CD4-positive, alpha-beta T cell treated with Interferon alpha-2 for 1 hour (primary cell): ENCODE measurements at regions not wholly inside any gene's neighbourhood (a gene's known extent, or its start where the extent isn't known, plus 50 kb on each side); places are given as distances from the start of the nearest gene placed in this dataset.

Experiments
- DNase-seq, 2 donors: peaks; one replicate each; pipeline ENCODE4 v3.0.0-alpha.2; 2020 to 2022

GRCh38 chr18:45548614-45549013, 66.7 kb upstream of the SLC14A2 start:
- no peak for DNase-seq

GRCh38 chr18:45549290-45549689, 66.0 kb upstream of the SLC14A2 start:
- DNase-seq: no peak

GRCh38 chr18:45551142-45551815, 64.0 kb upstream of the SLC14A2 start:
- DNase-seq: no peak

- DNase-seq: no peak
Observed at GRCh38 chr18:45553723-45554388, 61.4 kb upstream of the SLC14A2 start.

GRCh38 chr18:45554389-45554737, 60.9 kb upstream of the SLC14A2 start:
- DNase-seq: no peak

GRCh38 chr18:45556222-45556621, 59.1 kb upstream of the SLC14A2 start:
- no peak for DNase-seq

GRCh38 chr18:45557287-45557686, 58.0 kb upstream of the SLC14A2 start:
- no peak for DNase-seq

- DNase-seq: no peak
Observed at GRCh38 chr18:45557779-45558178, 57.5 kb upstream of the SLC14A2 start.

- no peak for DNase-seq
Observed at GRCh38 chr18:45559258-45559657, 56.0 kb upstream of the SLC14A2 start.

- DNase-seq: no peak
Observed at GRCh38 chr18:45560870-45561269, 54.4 kb upstream of the SLC14A2 start.

- no peak for DNase-seq
Observed at GRCh38 chr18:45562567-45563479, 52.5 kb upstream of the SLC14A2 start.

GRCh38 chr18:45565280-45565970, 49.9 kb upstream of the SLC14A2 start:
- no peak for DNase-seq
